ENCODE measurements at regions not wholly inside any gene's neighbourhood (a gene's known extent, or its start where the extent isn't known, plus 50 kb on each side); places are given as distances from the start of the nearest gene placed in this dataset.

GRCh38 chr10:36882781-36883180 is 242.6 kb upstream of the ANKRD30A start:
- TF ChIP-seq TAF1 (IDR thresholded peaks at IDR 0.05; ENCODE audit: low read depth) = no peak
- TF ChIP-seq TCF12 (IDR thresholded peaks at IDR 0.05; ENCODE audit: low read depth) = no peak
- TF ChIP-seq CREB1 (IDR thresholded peaks at IDR 0.05; ENCODE audit: low read depth) = no peak

- no peak for TF ChIP-seq CREB1 (IDR thresholded peaks at IDR 0.05; ENCODE audit: low read depth)
- TF ChIP-seq TEAD4 (IDR thresholded peaks at IDR 0.05) = no peak
- no peak for TF ChIP-seq NFIC (IDR thresholded peaks at IDR 0.05)
- TF ChIP-seq RAD21 (IDR thresholded peaks at IDR 0.05; ENCODE audit: low read depth) = peak; percentile 41; the same call in 1 of the 2 replicates
Observed at GRCh38 chr10:36880898-36881297, 244.5 kb upstream of the ANKRD30A start.

- TF ChIP-seq RAD21 (IDR thresholded peaks at IDR 0.05; ENCODE audit: low read depth) = no peak
- TF ChIP-seq CEBPB (IDR thresholded peaks at IDR 0.05) = no peak
- no peak for TF ChIP-seq NFIC (IDR thresholded peaks at IDR 0.05)
- TF ChIP-seq TEAD4 (IDR thresholded peaks at IDR 0.05) = no peak
- no peak for TF ChIP-seq MAX (IDR thresholded peaks at IDR 0.05)
- no peak for TF ChIP-seq USF1 (IDR thresholded peaks at IDR 0.05)
- TF ChIP-seq TCF12 (IDR thresholded peaks at IDR 0.05; ENCODE audit: low read depth) = no peak
- TF ChIP-seq EGR1 (IDR thresholded peaks at IDR 0.05) = no peak
- TF ChIP-seq FOXM1 (IDR thresholded peaks at IDR 0.05; ENCODE audit: borderline replicate concordance, low read depth) = no peak
- no peak for TF ChIP-seq EP300 (IDR thresholded peaks at IDR 0.05; ENCODE audit: borderline replicate concordance)
- no peak for TF ChIP-seq ZBTB7A (IDR thresholded peaks at IDR 0.05; ENCODE audit: low read depth)
- no peak for TF ChIP-seq CREB1 (IDR thresholded peaks at IDR 0.05; ENCODE audit: low read depth)
- TF ChIP-seq TAF1 (IDR thresholded peaks at IDR 0.05; ENCODE audit: low read depth) = no peak
- no peak for TF ChIP-seq REST (IDR thresholded peaks at IDR 0.05; ENCODE audit: low read depth)
- no peak for TF ChIP-seq YY1 (IDR thresholded peaks at IDR 0.05; ENCODE audit: low read depth)
Observed at GRCh38 chr10:36872702-36873393, 252.6 kb upstream of the ANKRD30A start.

GRCh38 chr10:36840788-36841187 is 284.6 kb upstream of the ANKRD30A start:
- no peak for TF ChIP-seq TAF1 (IDR thresholded peaks at IDR 0.05; ENCODE audit: low read depth)
- no peak for TF ChIP-seq REST (IDR thresholded peaks at IDR 0.05; ENCODE audit: low read depth)
- TF ChIP-seq RAD21 (IDR thresholded peaks at IDR 0.05; ENCODE audit: low read depth) = no peak

- TF ChIP-seq CREB1 (IDR thresholded peaks at IDR 0.05; ENCODE audit: low read depth) = no peak
- TF ChIP-seq TCF12 (IDR thresholded peaks at IDR 0.05; ENCODE audit: low read depth) = no peak
- no peak for TF ChIP-seq YY1 (IDR thresholded peaks at IDR 0.05; ENCODE audit: low read depth)
- no peak for TF ChIP-seq TAF1 (IDR thresholded peaks at IDR 0.05; ENCODE audit: low read depth)
- TF ChIP-seq ZBTB7A (IDR thresholded peaks at IDR 0.05; ENCODE audit: low read depth) = no peak
- TF ChIP-seq RAD21 (IDR thresholded peaks at IDR 0.05; ENCODE audit: low read depth) = no peak
- TF ChIP-seq TEAD4 (IDR thresholded peaks at IDR 0.05) = no peak
- TF ChIP-seq USF1 (IDR thresholded peaks at IDR 0.05) = no peak
- TF ChIP-seq CEBPB (IDR thresholded peaks at IDR 0.05) = no peak
- no peak for TF ChIP-seq EGR1 (IDR thresholded peaks at IDR 0.05)
- no peak for TF ChIP-seq FOXM1 (IDR thresholded peaks at IDR 0.05; ENCODE audit: borderline replicate concordance, low read depth)
- TF ChIP-seq NFIC (IDR thresholded peaks at IDR 0.05) = no peak
- no peak for TF ChIP-seq MAX (IDR thresholded peaks at IDR 0.05)
- no peak for TF ChIP-seq EP300 (IDR thresholded peaks at IDR 0.05; ENCODE audit: borderline replicate concordance)
- TF ChIP-seq REST (IDR thresholded peaks at IDR 0.05; ENCODE audit: low read depth) = no peak
Observed at GRCh38 chr10:36837416-36837815, 288.0 kb upstream of the ANKRD30A start.
